PC-3 (cell line): ENCODE measurements at regions not wholly inside any gene's neighbourhood (a gene's known extent, or its start where the extent isn't known, plus 50 kb on each side); places are given as distances from the start of the nearest gene placed in this dataset.

Source experiments
- ATAC-seq: fragments of 200-7000 bp; cut with Tn5 transposase; 2 replicates; pipeline ENCODE4 v1.9.1; 2020; ENCODE audit warnings: mild to moderate bottlenecking, moderate library complexity
- BruUV-seq: library from RNA; stranded (reverse); fragments of 400-500 nt; replicated peaks from 2 replicates; lab custom pipeline; 2021; lab: Mats Ljungman, UMichigan
- CTCF ChIA-PET: fragments of 300-600 bp; sonication (Branson Sonifier 250); formaldehyde crosslinking; loops from one replicate; lab custom pipeline; 2022; ENCODE audit warnings: antibody characterized with exemption; lab: Charles Lee
- POLR2A ChIA-PET: fragments of 300-600 bp; sonication (Branson Sonifier 250); formaldehyde crosslinking; loops from one replicate; lab custom pipeline; 2022; ENCODE audit warnings: antibody characterized with exemption; ENCODE audit not compliant: unreplicated experiment; lab: Charles Lee
- DNase-seq: peaks from one replicate; pipeline ENCODE4 v3.0.0-alpha.2; 2015
- H2AFZ ChIP-seq: fragments of 300-600 bp; sonication (generic); 2 replicates; pipeline ENCODE4 v1.6.0; 2016; ENCODE audit warnings: antibody characterized with exemption, low read length
- H3F3A ChIP-seq: fragments of 300-600 bp; sonication (generic); one replicate; pipeline ENCODE4 v1.6.0; 2017; ENCODE audit warnings: antibody characterized with exemption, low read length, control low read depth, mild to moderate bottlenecking; ENCODE audit not compliant: unreplicated experiment
- H3K27ac ChIP-seq: fragments of 300-600 bp; sonication (generic); 2 replicates; pipeline ENCODE4 v1.5.1; 2016; ENCODE audit warnings: mild to moderate bottlenecking, low read length
- H3K27me3 ChIP-seq: fragments of 300-600 bp; sonication (generic); 2 replicates; pipeline ENCODE4 v1.6.1; 2016; ENCODE audit warnings: low read length, mixed read lengths
- H3K36me3 ChIP-seq: fragments of 300-600 bp; sonication (generic); 2 replicates; pipeline ENCODE4 v1.6.1; 2016; ENCODE audit warnings: low read depth, mixed run types, low read length, mixed read lengths
- H3K4me1 ChIP-seq: fragments of 300-600 bp; sonication (generic); 2 replicates; pipeline ENCODE4 v1.5.1; 2016; ENCODE audit warnings: low read length; ENCODE audit not compliant: insufficient read depth
- H3K4me2 ChIP-seq: fragments of 300-600 bp; sonication (generic); 2 replicates; pipeline ENCODE4 v1.6.0; 2016; ENCODE audit warnings: low read length
- H3K4me3 ChIP-seq: fragments of 300-600 bp; sonication (generic); 2 replicates; pipeline ENCODE4 v1.5.1; 2016; ENCODE audit warnings: mild to moderate bottlenecking, low read length, mixed read lengths
- H3K79me2 ChIP-seq: fragments of 300-600 bp; sonication (generic); 2 replicates; pipeline ENCODE4 v1.6.1; 2017; ENCODE audit warnings: low read length, mixed read lengths
- H3K9ac ChIP-seq: fragments of 300-600 bp; sonication (generic); 2 replicates; pipeline ENCODE4 v1.6.0; 2016; ENCODE audit warnings: mild to moderate bottlenecking, low read length
- H3K9me2 ChIP-seq: fragments of 300-600 bp; sonication (generic); replicated peaks from 2 replicates; pipeline ENCODE4 v1.6.1; 2016; ENCODE audit warnings: mixed run types, low read length, mixed read lengths
- H3K9me3 ChIP-seq: fragments of 300-600 bp; sonication (generic); 2 replicates; pipeline ENCODE4 v1.6.1; 2016; ENCODE audit warnings: low read length, mixed read lengths
- H4K20me1 ChIP-seq: fragments of 300-600 bp; sonication (generic); 2 replicates; pipeline ENCODE4 v1.6.1; 2016; ENCODE audit warnings: low read length, mixed read lengths
- EZH2 ChIP-seq: fragments of 300-600 bp; sonication (generic); IDR thresholded peaks from one replicate; pipeline ENCODE4 v1.6.1; 2017; ENCODE audit warnings: antibody characterized with exemption, mild to moderate bottlenecking, low read length; ENCODE audit not compliant: unreplicated experiment
- EZH2phosphoT487 ChIP-seq: fragments of 300-600 bp; sonication (generic); IDR thresholded peaks from 2 replicates; pipeline ENCODE4 v1.6.1; 2018; ENCODE audit warnings: mild to moderate bottlenecking, antibody characterized with exemption, low read length, borderline replicate concordance
- intact Hi-C: fragments of 100-400 bp; cut with micrococcal nuclease; formaldehyde crosslinking; loops from 2 replicates; pipeline ENCODE4 v1.9.0; 2023
- TF ChIP-seq, protein P1 (sequence below): fragments of 300-600 bp; sonication (generic); conservative IDR thresholded peaks from 2 replicates; pipeline ENCODE4 v1.5.1; 2017; ENCODE audit warnings: antibody characterized with exemption, low read depth, mild to moderate bottlenecking, low read length

- CTCF ChIA-PET: interaction anchor here (0.7 kb wide), 1 partner anchor 12 kb away, joined by 3 read pairs; no protein-coding TSS in a partner anchor
These were observed 67.6 kb downstream of the INSIG1 start for GRCh38 chr7:155365146-155365874.

GRCh38 chr7:155368894-155369600 lies 71.4 kb downstream of the INSIG1 start:
- intact Hi-C loops: no loop called here
- Histone ChIP-seq H3K9me2 (no peaks in the 10 kb centered on the region), H3K9ac (no peak overlapping the region), H3K27ac (no peak overlapping the region), H3F3A (no peaks in the 10 kb centered on the region), H3K4me1 (no peaks in the 10 kb centered on the region), H3K27me3 (peaks cover 16% of the 10 kb centered on the region), H3K4me3 (no peak overlapping the region), H2AFZ (no peak overlapping the region), H3K79me2 (no peaks in the 10 kb centered on the region), H4K20me1 (no peaks in the 10 kb centered on the region), H3K4me2 (no peak overlapping the region), H3K36me3 (no peaks in the 10 kb centered on the region), H3K9me3 (no peaks in the 10 kb centered on the region)
- ChIA-PET POLR2A (no interaction called here), CTCF (no interaction called here)
- DNase-seq: no peak
- ATAC-seq: no peak
- TF ChIP-seq, protein P1, sequence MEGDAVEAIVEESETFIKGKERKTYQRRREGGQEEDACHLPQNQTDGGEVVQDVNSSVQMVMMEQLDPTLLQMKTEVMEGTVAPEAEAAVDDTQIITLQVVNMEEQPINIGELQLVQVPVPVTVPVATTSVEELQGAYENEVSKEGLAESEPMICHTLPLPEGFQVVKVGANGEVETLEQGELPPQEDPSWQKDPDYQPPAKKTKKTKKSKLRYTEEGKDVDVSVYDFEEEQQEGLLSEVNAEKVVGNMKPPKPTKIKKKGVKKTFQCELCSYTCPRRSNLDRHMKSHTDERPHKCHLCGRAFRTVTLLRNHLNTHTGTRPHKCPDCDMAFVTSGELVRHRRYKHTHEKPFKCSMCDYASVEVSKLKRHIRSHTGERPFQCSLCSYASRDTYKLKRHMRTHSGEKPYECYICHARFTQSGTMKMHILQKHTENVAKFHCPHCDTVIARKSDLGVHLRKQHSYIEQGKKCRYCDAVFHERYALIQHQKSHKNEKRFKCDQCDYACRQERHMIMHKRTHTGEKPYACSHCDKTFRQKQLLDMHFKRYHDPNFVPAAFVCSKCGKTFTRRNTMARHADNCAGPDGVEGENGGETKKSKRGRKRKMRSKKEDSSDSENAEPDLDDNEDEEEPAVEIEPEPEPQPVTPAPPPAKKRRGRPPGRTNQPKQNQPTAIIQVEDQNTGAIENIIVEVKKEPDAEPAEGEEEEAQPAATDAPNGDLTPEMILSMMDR: no peak
- no peak for TF ChIP-seq EZH2phosphoT487
- TF ChIP-seq EZH2: no peak
- no TSS peak for BruUV-seq

More at GRCh38 chr7:155365146-155365874, 67.6 kb downstream of the INSIG1 start:
- no TSS peak for BruUV-seq
- ATAC-seq (no peak), DNase-seq (no peak)
- H3K9me2 ChIP-seq: no peaks in the 10 kb centered on the region
- TF ChIP-seq EZH2phosphoT487 (no peak), EZH2 (no peak)
- TF ChIP-seq, protein P1: no peak
- H3K36me3 ChIP-seq: no peaks in the 10 kb centered on the region
- intact Hi-C loops: no loop called here
- H2AFZ ChIP-seq: no peak overlapping the region
- no peak overlapping the region for H3K4me3 ChIP-seq
- H3K9me3 ChIP-seq: no peaks in the 10 kb centered on the region
- H4K20me1 ChIP-seq: no peaks in the 10 kb centered on the region
- H3F3A ChIP-seq: no peaks in the 10 kb centered on the region
- no peak overlapping the region for H3K4me2 ChIP-seq
- H3K9ac ChIP-seq: no peak overlapping the region
- H3K27ac ChIP-seq: no peak overlapping the region
- no peaks in the 10 kb centered on the region for H3K79me2 ChIP-seq
- H3K27me3 ChIP-seq: peaks cover 41% of the 10 kb centered on the region
- POLR2A ChIA-PET: no interaction called here
- no peaks in the 10 kb centered on the region for H3K4me1 ChIP-seq

- BruUV-seq: no TSS peak
- ATAC-seq (no peak), DNase-seq (no peak)
- Histone ChIP-seq H3K79me2 (no peaks in the 10 kb centered on the region), H3K27ac (no peak overlapping the region), H2AFZ (no peak overlapping the region), H3K9ac (no peak overlapping the region), H3K4me2 (no peak overlapping the region), H3K27me3 (peaks cover 12% of the 10 kb centered on the region), H4K20me1 (no peaks in the 10 kb centered on the region), H3K4me1 (no peaks in the 10 kb centered on the region), H3K4me3 (no peak overlapping the region), H3K9me3 (no peaks in the 10 kb centered on the region), H3K36me3 (no peaks in the 10 kb centered on the region), H3K9me2 (no peaks in the 10 kb centered on the region), H3F3A (no peaks in the 10 kb centered on the region)
- POLR2A ChIA-PET: no interaction called here
- CTCF ChIA-PET: no interaction called here
- intact Hi-C loops: no loop called here
- TF ChIP-seq EZH2phosphoT487 (no peak), EZH2 (no peak)
- TF ChIP-seq, protein P1: no peak
These were observed 72.1 kb downstream of the INSIG1 start for GRCh38 chr7:155369766-155370165.
